GM12878 (cell line): ENCODE measurements at regions not wholly inside any gene's neighbourhood (a gene's known extent, or its start where the extent isn't known, plus 50 kb on each side); places are given as distances from the start of the nearest gene placed in this dataset.

Experiments used
- ATAC-seq: fragments of 200-7000 bp; cut with Tn5 transposase; 3 replicates; pipeline ENCODE4 v1.9.1; 2020; ENCODE audit warnings: mild to moderate bottlenecking, moderate library complexity
- BruUV-seq: library from RNA; stranded (reverse); fragments of 400-500 nt; replicated peaks from 2 replicates; lab custom pipeline; 2021; lab: Mats Ljungman, UMichigan
- CTCF ChIA-PET: fragments of 300-600 bp; sonication (Branson Sonifier 250); formaldehyde crosslinking; extraction: SDS; loops from one replicate; lab custom pipeline; 2021; ENCODE audit warnings: inconsistent platforms; lab: Yijun Ruan, JAX
- POLR2A ChIA-PET: fragments of 350-600 bp; formaldehyde crosslinking; extraction: SDS; loops from one replicate; lab custom pipeline; 2021; ENCODE audit warnings: inconsistent platforms; lab: Charles Lee
- RAD21 ChIA-PET: fragments of 300-600 bp; sonication (Branson Sonifier 250); formaldehyde crosslinking; loops from one replicate; lab custom pipeline; 2023; ENCODE audit warnings: antibody characterized with exemption; ENCODE audit not compliant: unreplicated experiment; lab: Charles Lee
- SMC1A ChIA-PET: fragments of 300-600 bp; sonication (Branson Sonifier 250); formaldehyde crosslinking; loops from one replicate; lab custom pipeline; 2023; ENCODE audit not compliant: unreplicated experiment, uncharacterized antibody; lab: Charles Lee
- DNase-seq: peaks from one replicate; pipeline ENCODE4 v3.0.0-alpha.2; 2011; ENCODE audit warnings: low read depth, low spot score
- FAIRE-seq: peaks from 3 replicates; lab custom pipeline; 2011; peaks lifted over from hg19 to GRCh38; lab: Jason Lieb, UNC
- H2AFZ ChIP-seq: 2 replicates; pipeline ENCODE4 v1.6.0; 2011; ENCODE audit warnings: low read depth, low read length, control low read depth; ENCODE audit not compliant: control insufficient read depth
- H3K27ac ChIP-seq: 2 replicates; pipeline ENCODE4 v1.5.1; 2011; ENCODE audit warnings: control low read depth; ENCODE audit not compliant: control insufficient read depth, insufficient read depth
- H3K27me3 ChIP-seq, 2 experiments: replicated peaks in 1 of 2; 2 replicates each; pipeline versions ENCODE4 v1.6.0 to v1.6.1; 2011; ENCODE audit warnings: low read length in 1 of 2; ENCODE audit not compliant: control insufficient read depth in 2 of 2, insufficient read depth in 2 of 2
- H3K36me3 ChIP-seq, 2 experiments: 2 replicates each; pipeline ENCODE4 v1.5.1; 2011; ENCODE audit warnings: low read length in 1 of 2; ENCODE audit not compliant: control insufficient read depth in 2 of 2, insufficient read depth in 2 of 2
- H3K4me1 ChIP-seq: 2 replicates; pipeline ENCODE4 v1.6.1; 2011; ENCODE audit warnings: mild to moderate bottlenecking, low read length, moderate library complexity, mixed read lengths; ENCODE audit not compliant: control insufficient read depth, insufficient read depth
- H3K4me2 ChIP-seq: 2 replicates; pipeline ENCODE4 v1.6.0; 2011; ENCODE audit warnings: control low read depth; ENCODE audit not compliant: control insufficient read depth, insufficient read depth
- H3K4me3 ChIP-seq: fragments of 200-600 bp; sonication (generic); 2 replicates; pipeline ENCODE4 v1.5.1; 2016
- H3K79me2 ChIP-seq: 2 replicates; pipeline ENCODE4 v1.6.0; 2011; ENCODE audit warnings: low read length; ENCODE audit not compliant: control insufficient read depth, insufficient read depth
- H3K9ac ChIP-seq: 2 replicates; pipeline ENCODE4 v1.8.0; 2011; ENCODE audit warnings: low read length, control low read depth, mixed read lengths; ENCODE audit not compliant: control insufficient read depth, insufficient read depth
- H3K9me3 ChIP-seq: replicated peaks from 3 replicates; pipeline ENCODE4 v1.5.1; 2011; ENCODE audit warnings: mild to moderate bottlenecking, low read length; ENCODE audit not compliant: control insufficient read depth, insufficient read depth
- H4K20me1 ChIP-seq: 2 replicates; pipeline ENCODE4 v1.6.0; 2011; ENCODE audit not compliant: control insufficient read depth, insufficient read depth
- BCLAF1 ChIP-seq: fragments of 450-650 bp; IDR thresholded peaks from 2 replicates; pipeline ENCODE4 v1.6.1; 2017; ENCODE audit warnings: antibody characterized with exemption, mild to moderate bottlenecking, moderate library complexity
- JUND ChIP-seq: IDR thresholded peaks from 2 replicates; pipeline ENCODE4 v1.6.1; 2012; ENCODE audit warnings: low read depth, mild to moderate bottlenecking, low read length, improper control_type of control experiment, moderate library complexity
- POU2F2 ChIP-seq: IDR thresholded peaks from 3 replicates; pipeline ENCODE4 v1.6.1; 2011; ENCODE audit warnings: low read depth, mild to moderate bottlenecking, low read length, borderline replicate concordance
- RFX5 ChIP-seq: IDR thresholded peaks from 2 replicates; pipeline ENCODE4 v1.6.1; 2011; ENCODE audit warnings: low read depth, low read length, improper control_type of control experiment
- YBX1 ChIP-seq: fragments of 450-650 bp; IDR thresholded peaks from 2 replicates; pipeline ENCODE4 v1.6.1; 2016; ENCODE audit warnings: antibody characterized with exemption
- ZBED1 ChIP-seq: IDR thresholded peaks from 2 replicates; pipeline ENCODE4 v1.6.1; 2016; ENCODE audit warnings: borderline replicate concordance
- WGBS: methylation state at CpG from one replicate; pipeline ENCODE4 v1.1.6; 2016; ENCODE audit warnings: low lambda C conversion rate; ENCODE audit not compliant: insufficient replicate concordance, insufficient coverage; ENCODE audit errors: missing lambda C conversion rate; 5-methylcytosine and 5-hydroxymethylcytosine counted together
- in situ Hi-C: fragments of 300-500 bp; cut with MboI; formaldehyde crosslinking; loops from 9 replicates; pipeline ENCODE4 v1.14.3; 2018; ENCODE audit warnings: mixed read lengths
- intact Hi-C: fragments of 100-400 bp; cut with micrococcal nuclease; formaldehyde crosslinking; loops from one replicate; pipeline ENCODE4 v1.14.2; 2022; ENCODE audit not compliant: unreplicated experiment
- TF ChIP-seq, protein P1 (sequence below): IDR thresholded peaks from 2 replicates; pipeline ENCODE4 v1.6.1; 2012; ENCODE audit warnings: low read length, inconsistent platforms
- TF ChIP-seq, protein P2 (sequence below): fragments of 450-650 bp; IDR thresholded peaks from 2 replicates; pipeline ENCODE4 v1.6.1; 2016; ENCODE audit warnings: mild to moderate bottlenecking
- TF ChIP-seq, protein P3 (sequence below): IDR thresholded peaks from 2 replicates; pipeline ENCODE4 v1.6.1; 2011; ENCODE audit warnings: low read depth, mild to moderate bottlenecking, low read length, moderate library complexity, borderline replicate concordance; ENCODE audit errors: extremely low read depth

DNA sequence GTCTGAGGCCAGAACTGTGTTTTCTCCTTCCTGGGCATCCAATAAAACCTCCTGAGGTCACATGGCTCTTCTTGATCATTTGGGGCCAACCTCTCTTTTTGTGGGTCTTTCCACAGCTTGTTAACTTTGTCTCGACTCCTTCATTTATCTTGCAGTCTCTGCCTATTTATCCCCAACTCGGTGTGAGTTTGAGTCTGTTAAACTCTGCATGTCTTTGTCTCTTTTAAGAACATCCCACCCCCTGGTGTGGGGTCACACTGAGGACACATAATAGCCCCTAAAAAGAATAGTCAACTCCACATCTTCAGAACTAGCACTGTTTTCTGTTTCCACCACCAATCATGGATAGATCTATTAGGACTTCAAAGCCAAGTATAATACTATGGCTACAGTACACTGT lies 187.2 kb downstream of the TLE3 start:
- ATAC-seq, result no peak

DNA sequence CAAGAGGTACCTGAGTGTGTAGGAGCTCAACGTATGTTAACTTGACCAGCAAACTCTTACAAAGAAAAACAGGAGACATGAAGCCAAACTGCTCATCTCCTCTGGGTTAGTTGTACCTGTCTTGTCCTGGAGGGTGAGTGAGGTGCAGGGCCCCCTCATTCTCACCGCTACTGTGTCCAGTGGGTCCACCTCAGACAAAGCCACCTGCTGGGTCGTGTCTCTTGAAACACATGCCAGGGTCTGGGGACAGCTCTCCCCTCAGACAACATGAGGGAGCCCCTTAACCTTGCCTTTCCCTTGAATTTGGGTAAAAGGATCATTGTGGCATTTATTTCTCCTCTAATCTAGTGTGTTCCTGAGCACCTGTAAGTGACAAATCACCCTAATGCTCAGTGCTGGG lies 185.6 kb downstream of the TLE3 start:
- in situ Hi-C loops (no loop called here), intact Hi-C loops (no loop called here)
- ATAC-seq (no peak), DNase-seq (no peak), FAIRE-seq (no peak)
- Histone ChIP-seq H3K27ac (no peak overlapping the region), H3K4me1 (no peaks in the 10 kb centered on the region), H3K36me3 (no peaks in the 10 kb centered on the region), H3K9ac (no peak overlapping the region), H2AFZ (no peak overlapping the region), H4K20me1 (no peaks in the 10 kb centered on the region), H3K4me2 (no peak overlapping the region), H3K27me3 (peaks cover 0 to 3% of the 10 kb centered on the region in 2 experiments; a peak in 3 of 4 replicates), H3K9me3 (peaks cover 1% of the 10 kb centered on the region; the same call in 1 of the 3 replicates), H3K4me3 (no peak overlapping the region), H3K79me2 (no peaks in the 10 kb centered on the region)
- BruUV-seq, result no TSS peak
- ChIA-PET POLR2A (no interaction called here), CTCF (no interaction called here), RAD21 (no interaction called here), SMC1A (interaction anchor here (1.3 kb wide), 1 partner anchor 155 kb away, joined by 3 read pairs; no protein-coding TSS in a partner anchor)
- 28% methylated on average over 3 of the region's 3 CpGs for WGBS
- TF ChIP-seq BCLAF1 (no peak), RFX5 (no peak), POU2F2 (no peak), JUND (no peak), YBX1 (no peak), ZBED1 (no peak)
- TF ChIP-seq, protein P1, sequence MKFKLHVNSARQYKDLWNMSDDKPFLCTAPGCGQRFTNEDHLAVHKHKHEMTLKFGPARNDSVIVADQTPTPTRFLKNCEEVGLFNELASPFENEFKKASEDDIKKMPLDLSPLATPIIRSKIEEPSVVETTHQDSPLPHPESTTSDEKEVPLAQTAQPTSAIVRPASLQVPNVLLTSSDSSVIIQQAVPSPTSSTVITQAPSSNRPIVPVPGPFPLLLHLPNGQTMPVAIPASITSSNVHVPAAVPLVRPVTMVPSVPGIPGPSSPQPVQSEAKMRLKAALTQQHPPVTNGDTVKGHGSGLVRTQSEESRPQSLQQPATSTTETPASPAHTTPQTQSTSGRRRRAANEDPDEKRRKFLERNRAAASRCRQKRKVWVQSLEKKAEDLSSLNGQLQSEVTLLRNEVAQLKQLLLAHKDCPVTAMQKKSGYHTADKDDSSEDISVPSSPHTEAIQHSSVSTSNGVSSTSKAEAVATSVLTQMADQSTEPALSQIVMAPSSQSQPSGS, result no peak

More for the DNA sequence above, 187.2 kb downstream of the TLE3 start:
- no peak overlapping the region for H3K27ac ChIP-seq
- no peaks in the 10 kb centered on the region for H3K4me1 ChIP-seq
- ChIA-PET RAD21 (interaction anchor here (0.6 kb wide), 1 partner anchor 434 kb away, joined by 4 read pairs; no protein-coding TSS in a partner anchor), POLR2A (no interaction called here), CTCF (interaction anchor here (1.2 kb wide), 1 partner anchor 21 kb away, joined by 3 read pairs; no protein-coding TSS in a partner anchor), SMC1A (interaction anchor here (0.6 to 1.4 kb wide), 3 partner anchors 10 to 658 kb away, joined by 3 to 4 read pairs (median 3); no protein-coding TSS in a partner anchor)
- intact Hi-C loops (no loop called here), in situ Hi-C loops (no loop called here)
- no peak overlapping the region for H3K4me2 ChIP-seq
- H3K27me3 ChIP-seq, result no peaks in the 10 kb centered on the region; a peak in 1 of 4 replicates
- TF ChIP-seq, protein P2, sequence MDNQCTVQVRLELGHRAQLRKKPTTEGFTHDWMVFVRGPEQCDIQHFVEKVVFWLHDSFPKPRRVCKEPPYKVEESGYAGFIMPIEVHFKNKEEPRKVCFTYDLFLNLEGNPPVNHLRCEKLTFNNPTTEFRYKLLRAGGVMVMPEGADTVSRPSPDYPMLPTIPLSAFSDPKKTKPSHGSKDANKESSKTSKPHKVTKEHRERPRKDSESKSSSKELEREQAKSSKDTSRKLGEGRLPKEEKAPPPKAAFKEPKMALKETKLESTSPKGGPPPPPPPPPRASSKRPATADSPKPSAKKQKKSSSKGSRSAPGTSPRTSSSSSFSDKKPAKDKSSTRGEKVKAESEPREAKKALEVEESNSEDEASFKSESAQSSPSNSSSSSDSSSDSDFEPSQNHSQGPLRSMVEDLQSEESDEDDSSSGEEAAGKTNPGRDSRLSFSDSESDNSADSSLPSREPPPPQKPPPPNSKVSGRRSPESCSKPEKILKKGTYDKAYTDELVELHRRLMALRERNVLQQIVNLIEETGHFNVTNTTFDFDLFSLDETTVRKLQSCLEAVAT, result no peak
- TF ChIP-seq, protein P3, sequence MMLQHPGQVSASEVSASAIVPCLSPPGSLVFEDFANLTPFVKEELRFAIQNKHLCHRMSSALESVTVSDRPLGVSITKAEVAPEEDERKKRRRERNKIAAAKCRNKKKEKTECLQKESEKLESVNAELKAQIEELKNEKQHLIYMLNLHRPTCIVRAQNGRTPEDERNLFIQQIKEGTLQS, result no peak
- FAIRE-seq (no peak), DNase-seq (no peak)
- H3K36me3 ChIP-seq, result no peaks in the 10 kb centered on the region
- no peak overlapping the region for H3K4me3 ChIP-seq
- H2AFZ ChIP-seq, result no peak overlapping the region
- no peak overlapping the region for H3K9ac ChIP-seq
- no peaks in the 10 kb centered on the region for H4K20me1 ChIP-seq
- BruUV-seq, result no TSS peak
- WGBS, result 33% methylated on average over 2 of the region's 2 CpGs
- H3K79me2 ChIP-seq, result no peaks in the 10 kb centered on the region
- H3K9me3 ChIP-seq, result peaks cover 1% of the 10 kb centered on the region; the same call in 1 of the 3 replicates
